ENCODE measurements at regions not wholly inside any gene's neighbourhood (a gene's known extent, or its start where the extent isn't known, plus 50 kb on each side); places are given as distances from the start of the nearest gene placed in this dataset.

DNA sequence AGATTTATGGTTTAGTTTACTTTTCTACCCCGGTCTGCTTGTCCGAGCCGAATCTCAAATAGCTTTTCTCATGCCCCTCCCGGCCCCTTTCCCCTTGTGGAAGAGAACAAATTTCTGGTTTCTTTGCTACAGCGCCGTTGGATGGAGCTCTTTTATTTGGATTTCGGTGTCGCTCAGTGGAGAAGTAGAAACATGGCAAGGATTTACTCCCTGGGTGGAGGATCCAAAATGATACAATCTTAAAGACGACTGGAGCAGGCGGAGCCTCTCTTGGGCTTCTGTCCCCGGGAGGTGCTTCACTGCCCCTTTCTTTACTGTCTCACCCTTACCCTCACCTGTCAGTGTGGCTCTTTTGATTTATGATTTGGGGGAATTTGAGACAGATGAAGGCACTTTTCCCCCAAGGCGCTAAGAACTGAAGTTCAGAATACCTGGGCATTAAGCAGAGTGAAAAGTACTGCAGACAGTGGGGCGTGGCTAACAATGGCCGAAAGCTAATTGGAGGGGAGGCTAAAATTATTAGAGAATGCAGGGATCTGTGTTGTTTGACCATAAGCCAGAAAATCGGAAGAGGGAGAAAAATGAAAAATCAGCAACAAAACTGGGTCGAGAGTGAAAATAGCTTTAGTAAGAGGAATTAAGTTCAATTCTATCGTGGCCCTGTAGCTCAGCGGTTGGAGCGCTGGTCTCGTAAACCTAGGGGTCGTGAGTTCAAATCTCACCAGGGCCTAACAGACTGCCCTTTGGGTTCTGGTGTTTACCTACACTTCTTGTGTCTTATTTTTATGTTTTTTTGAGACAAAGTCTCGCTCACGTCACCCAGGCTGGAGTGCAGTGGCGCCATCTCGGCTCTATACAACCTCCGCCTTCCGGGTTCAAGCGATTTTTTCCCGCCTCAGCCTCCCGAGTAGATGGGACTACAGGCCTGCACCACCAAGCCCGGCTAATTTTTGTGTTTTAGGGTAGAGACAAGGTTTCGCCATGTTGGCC, 145.1 kb upstream of the ZNF184 start:
- TF ChIP-seq, protein P1, sequence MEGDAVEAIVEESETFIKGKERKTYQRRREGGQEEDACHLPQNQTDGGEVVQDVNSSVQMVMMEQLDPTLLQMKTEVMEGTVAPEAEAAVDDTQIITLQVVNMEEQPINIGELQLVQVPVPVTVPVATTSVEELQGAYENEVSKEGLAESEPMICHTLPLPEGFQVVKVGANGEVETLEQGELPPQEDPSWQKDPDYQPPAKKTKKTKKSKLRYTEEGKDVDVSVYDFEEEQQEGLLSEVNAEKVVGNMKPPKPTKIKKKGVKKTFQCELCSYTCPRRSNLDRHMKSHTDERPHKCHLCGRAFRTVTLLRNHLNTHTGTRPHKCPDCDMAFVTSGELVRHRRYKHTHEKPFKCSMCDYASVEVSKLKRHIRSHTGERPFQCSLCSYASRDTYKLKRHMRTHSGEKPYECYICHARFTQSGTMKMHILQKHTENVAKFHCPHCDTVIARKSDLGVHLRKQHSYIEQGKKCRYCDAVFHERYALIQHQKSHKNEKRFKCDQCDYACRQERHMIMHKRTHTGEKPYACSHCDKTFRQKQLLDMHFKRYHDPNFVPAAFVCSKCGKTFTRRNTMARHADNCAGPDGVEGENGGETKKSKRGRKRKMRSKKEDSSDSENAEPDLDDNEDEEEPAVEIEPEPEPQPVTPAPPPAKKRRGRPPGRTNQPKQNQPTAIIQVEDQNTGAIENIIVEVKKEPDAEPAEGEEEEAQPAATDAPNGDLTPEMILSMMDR (IDR thresholded peaks at IDR 0.05): no peak
- no peak for TF ChIP-seq POLR2A (IDR thresholded peaks at IDR 0.05)
